ENCODE measurements at regions not wholly inside any gene's neighbourhood (a gene's known extent, or its start where the extent isn't known, plus 50 kb on each side); places are given as distances from the start of the nearest gene placed in this dataset.
A peak's percentile ranks its signal among the peaks of the same experiment; 100 is the strongest.

DNA sequence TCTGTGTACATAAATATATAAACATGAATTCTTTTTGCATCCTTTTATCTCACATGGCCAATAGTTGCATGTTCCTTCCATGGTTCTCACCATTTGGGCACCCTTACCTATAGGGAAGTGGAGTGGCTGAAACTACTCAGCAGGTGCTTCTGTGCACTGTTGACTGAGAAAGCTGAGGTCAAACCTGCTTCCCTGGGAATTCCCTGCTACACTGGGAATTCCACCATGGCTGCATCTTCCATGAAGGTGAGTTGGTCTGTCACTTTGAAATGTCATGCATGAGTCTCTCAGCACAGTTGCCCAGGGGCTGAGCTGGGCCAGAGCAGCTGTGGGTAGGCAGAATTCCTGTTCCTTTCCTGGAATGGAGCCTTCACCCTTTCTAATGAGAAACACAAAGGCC lies 193.8 kb upstream of the PRSS16 start:
- TF ChIP-seq, protein P1, sequence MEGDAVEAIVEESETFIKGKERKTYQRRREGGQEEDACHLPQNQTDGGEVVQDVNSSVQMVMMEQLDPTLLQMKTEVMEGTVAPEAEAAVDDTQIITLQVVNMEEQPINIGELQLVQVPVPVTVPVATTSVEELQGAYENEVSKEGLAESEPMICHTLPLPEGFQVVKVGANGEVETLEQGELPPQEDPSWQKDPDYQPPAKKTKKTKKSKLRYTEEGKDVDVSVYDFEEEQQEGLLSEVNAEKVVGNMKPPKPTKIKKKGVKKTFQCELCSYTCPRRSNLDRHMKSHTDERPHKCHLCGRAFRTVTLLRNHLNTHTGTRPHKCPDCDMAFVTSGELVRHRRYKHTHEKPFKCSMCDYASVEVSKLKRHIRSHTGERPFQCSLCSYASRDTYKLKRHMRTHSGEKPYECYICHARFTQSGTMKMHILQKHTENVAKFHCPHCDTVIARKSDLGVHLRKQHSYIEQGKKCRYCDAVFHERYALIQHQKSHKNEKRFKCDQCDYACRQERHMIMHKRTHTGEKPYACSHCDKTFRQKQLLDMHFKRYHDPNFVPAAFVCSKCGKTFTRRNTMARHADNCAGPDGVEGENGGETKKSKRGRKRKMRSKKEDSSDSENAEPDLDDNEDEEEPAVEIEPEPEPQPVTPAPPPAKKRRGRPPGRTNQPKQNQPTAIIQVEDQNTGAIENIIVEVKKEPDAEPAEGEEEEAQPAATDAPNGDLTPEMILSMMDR (IDR thresholded peaks at IDR 0.05 in 2 of 3, conservative IDR thresholded peaks at IDR 0.05 in 1 of 3; ENCODE audit: control insufficient read depth in 2 of 3, extremely low read depth in 1 of 3, insufficient read depth in 1 of 3, low read depth in 3 of 3, low read length in 3 of 3), result no peak
- TF ChIP-seq POLR2AphosphoS5 (IDR thresholded peaks at IDR 0.05; ENCODE audit: low read length) (no peak), YY1 (IDR thresholded peaks at IDR 0.05; ENCODE audit: low read depth, low read length) (no peak), TARDBP (IDR thresholded peaks at IDR 0.05; ENCODE audit: borderline replicate concordance) (no peak), IRF4 (IDR thresholded peaks at IDR 0.05; ENCODE audit: low read depth, low read length) (0 out of 2 replicates have a peak, but pooled peaks have one; percentile 11), ESRRA (IDR thresholded peaks at IDR 0.05; ENCODE audit: low read length) (no peak), ZNF274 (IDR thresholded peaks at IDR 0.05; ENCODE audit: insufficient read depth, insufficient read length) (no peak), IKZF1 (conservative IDR thresholded peaks at IDR 0.05) (peak; percentile 91)
